ENCODE measurements at regions not wholly inside any gene's neighbourhood (a gene's known extent, or its start where the extent isn't known, plus 50 kb on each side); places are given as distances from the start of the nearest gene placed in this dataset.

DNA sequence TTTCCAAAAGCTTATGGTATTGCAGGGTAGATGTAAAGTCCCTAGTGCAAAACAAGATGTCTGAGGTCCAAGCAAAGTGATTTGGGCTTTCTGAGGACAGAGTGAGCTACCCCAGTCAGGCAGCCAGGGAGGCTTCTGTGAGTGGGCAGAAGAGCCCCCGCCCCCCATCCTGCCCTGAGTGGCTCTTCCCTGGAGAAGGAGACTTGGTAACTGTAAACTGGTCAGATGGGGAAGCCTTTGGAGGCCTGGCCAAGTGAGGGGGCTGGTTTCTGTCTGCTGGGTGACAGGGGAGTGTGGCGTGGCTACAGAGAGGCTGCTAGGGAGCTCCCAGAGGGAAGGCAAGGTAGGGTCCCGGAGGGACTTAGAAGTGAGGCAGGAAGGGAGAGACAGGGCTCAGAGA is 181.3 kb upstream of the HAAO start:
- TF ChIP-seq SP1 (IDR thresholded peaks at IDR 0.05) (no peak), CTCF (IDR thresholded peaks at IDR 0.05; ENCODE audit: low read depth, low read length, missing input control) (no peak), RXRA (IDR thresholded peaks at IDR 0.05) (no peak), ZBTB33 (IDR thresholded peaks at IDR 0.05) (no peak), FOXA1 (IDR thresholded peaks at IDR 0.05) (no peak), EGR1 (IDR thresholded peaks at IDR 0.05; ENCODE audit: low read depth in 2 of 2) (no peak), YY1 (IDR thresholded peaks at IDR 0.05) (no peak), MAX (IDR thresholded peaks at IDR 0.05) (no peak), NR2F2 (IDR thresholded peaks at IDR 0.05) (no peak), ATF3 (IDR thresholded peaks at IDR 0.05) (no peak), GABPA (IDR thresholded peaks at IDR 0.05 in 1 of 2, conservative IDR thresholded peaks at IDR 0.05 in 1 of 2) (no peak), JUND (IDR thresholded peaks at IDR 0.05) (no peak)
- TF ChIP-seq, protein P1, sequence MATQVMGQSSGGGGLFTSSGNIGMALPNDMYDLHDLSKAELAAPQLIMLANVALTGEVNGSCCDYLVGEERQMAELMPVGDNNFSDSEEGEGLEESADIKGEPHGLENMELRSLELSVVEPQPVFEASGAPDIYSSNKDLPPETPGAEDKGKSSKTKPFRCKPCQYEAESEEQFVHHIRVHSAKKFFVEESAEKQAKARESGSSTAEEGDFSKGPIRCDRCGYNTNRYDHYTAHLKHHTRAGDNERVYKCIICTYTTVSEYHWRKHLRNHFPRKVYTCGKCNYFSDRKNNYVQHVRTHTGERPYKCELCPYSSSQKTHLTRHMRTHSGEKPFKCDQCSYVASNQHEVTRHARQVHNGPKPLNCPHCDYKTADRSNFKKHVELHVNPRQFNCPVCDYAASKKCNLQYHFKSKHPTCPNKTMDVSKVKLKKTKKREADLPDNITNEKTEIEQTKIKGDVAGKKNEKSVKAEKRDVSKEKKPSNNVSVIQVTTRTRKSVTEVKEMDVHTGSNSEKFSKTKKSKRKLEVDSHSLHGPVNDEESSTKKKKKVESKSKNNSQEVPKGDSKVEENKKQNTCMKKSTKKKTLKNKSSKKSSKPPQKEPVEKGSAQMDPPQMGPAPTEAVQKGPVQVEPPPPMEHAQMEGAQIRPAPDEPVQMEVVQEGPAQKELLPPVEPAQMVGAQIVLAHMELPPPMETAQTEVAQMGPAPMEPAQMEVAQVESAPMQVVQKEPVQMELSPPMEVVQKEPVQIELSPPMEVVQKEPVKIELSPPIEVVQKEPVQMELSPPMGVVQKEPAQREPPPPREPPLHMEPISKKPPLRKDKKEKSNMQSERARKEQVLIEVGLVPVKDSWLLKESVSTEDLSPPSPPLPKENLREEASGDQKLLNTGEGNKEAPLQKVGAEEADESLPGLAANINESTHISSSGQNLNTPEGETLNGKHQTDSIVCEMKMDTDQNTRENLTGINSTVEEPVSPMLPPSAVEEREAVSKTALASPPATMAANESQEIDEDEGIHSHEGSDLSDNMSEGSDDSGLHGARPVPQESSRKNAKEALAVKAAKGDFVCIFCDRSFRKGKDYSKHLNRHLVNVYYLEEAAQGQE (IDR thresholded peaks at IDR 0.05): no peak

Measured in liver (tissue), 3 donors.